ENCODE measurements at regions not wholly inside any gene's neighbourhood (a gene's known extent, or its start where the extent isn't known, plus 50 kb on each side); places are given as distances from the start of the nearest gene placed in this dataset.
"Not testable (repeated sequence)": the region's sequence is repeated elsewhere in the genome, so short reads cannot be mapped to it uniquely, and the experiment has no call there.

GRCh38 chr12:131413471-131413870, 297.4 kb upstream of the SFSWAP start:
- no peak for DNase-seq
- in situ Hi-C loops (cut with MboI; ENCODE audit: low pct_unique_long_range_greater_than_20kb, low sequenced_read_pairs): no loop called here

GRCh38 chr12:131414155-131414922, 296.6 kb upstream of the SFSWAP start:
- DNase-seq; in situ Hi-C loops (cut with MboI; ENCODE audit: low pct_unique_long_range_greater_than_20kb, low sequenced_read_pairs): not testable (repeated sequence)

- DNase-seq: peak; percentile 21
- in situ Hi-C loops (cut with MboI; ENCODE audit: low pct_unique_long_range_greater_than_20kb, low sequenced_read_pairs): no loop called here
Observed at GRCh38 chr12:131415781-131416180, 295.1 kb upstream of the SFSWAP start.

- in situ Hi-C loops (cut with MboI; ENCODE audit: low pct_unique_long_range_greater_than_20kb, low sequenced_read_pairs): no loop called here
- no peak for DNase-seq
Observed at GRCh38 chr12:131418121-131418520, 292.8 kb upstream of the SFSWAP start.

GRCh38 chr12:131418884-131419283, 292.0 kb upstream of the SFSWAP start:
- in situ Hi-C loops (cut with MboI; ENCODE audit: low pct_unique_long_range_greater_than_20kb, low sequenced_read_pairs): no loop called here
- DNase-seq: no peak

GRCh38 chr12:131420867-131421447, 289.9 kb upstream of the SFSWAP start:
- DNase-seq: no peak
- in situ Hi-C loops (cut with MboI; ENCODE audit: low pct_unique_long_range_greater_than_20kb, low sequenced_read_pairs): no loop called here

- in situ Hi-C loops (cut with MboI; ENCODE audit: low pct_unique_long_range_greater_than_20kb, low sequenced_read_pairs): no loop called here
- DNase-seq: no peak
Observed at GRCh38 chr12:131421509-131422186, 289.2 kb upstream of the SFSWAP start.

- in situ Hi-C loops (cut with MboI; ENCODE audit: low pct_unique_long_range_greater_than_20kb, low sequenced_read_pairs): no loop called here
- no peak for DNase-seq
Observed at GRCh38 chr12:131422187-131422520, 288.7 kb upstream of the SFSWAP start.

GRCh38 chr12:131422744-131423143, 288.1 kb upstream of the SFSWAP start:
- DNase-seq: no peak
- in situ Hi-C loops (cut with MboI; ENCODE audit: low pct_unique_long_range_greater_than_20kb, low sequenced_read_pairs): no loop called here

GRCh38 chr12:131424270-131424669, 286.6 kb upstream of the SFSWAP start:
- DNase-seq: no peak
- in situ Hi-C loops (cut with MboI; ENCODE audit: low pct_unique_long_range_greater_than_20kb, low sequenced_read_pairs): no loop called here

- in situ Hi-C loops (cut with MboI; ENCODE audit: low pct_unique_long_range_greater_than_20kb, low sequenced_read_pairs): no loop called here
- no peak for DNase-seq
Observed at GRCh38 chr12:131425112-131426075, 285.5 kb upstream of the SFSWAP start.

GRCh38 chr12:131428091-131428685, 282.7 kb upstream of the SFSWAP start:
- in situ Hi-C loops (cut with MboI; ENCODE audit: low pct_unique_long_range_greater_than_20kb, low sequenced_read_pairs): no loop called here

GRCh38 chr12:131429221-131429620, 281.7 kb upstream of the SFSWAP start:
- DNase-seq; in situ Hi-C loops (cut with MboI; ENCODE audit: low pct_unique_long_range_greater_than_20kb, low sequenced_read_pairs): not testable (repeated sequence)

More at GRCh38 chr12:131428091-131428685, 282.7 kb upstream of the SFSWAP start:
- DNase-seq: no peak

- DNase-seq; in situ Hi-C loops (cut with MboI; ENCODE audit: low pct_unique_long_range_greater_than_20kb, low sequenced_read_pairs): not testable (repeated sequence)
Observed at GRCh38 chr12:131429697-131430096, 281.2 kb upstream of the SFSWAP start.

- DNase-seq: no peak
- in situ Hi-C loops (cut with MboI; ENCODE audit: low pct_unique_long_range_greater_than_20kb, low sequenced_read_pairs): no loop called here
Observed at GRCh38 chr12:131430158-131430742, 280.6 kb upstream of the SFSWAP start.

GRCh38 chr12:131431126-131431655, 279.7 kb upstream of the SFSWAP start:
- DNase-seq; in situ Hi-C loops (cut with MboI; ENCODE audit: low pct_unique_long_range_greater_than_20kb, low sequenced_read_pairs): not testable (repeated sequence)

GRCh38 chr12:131432532-131433260, 278.2 kb upstream of the SFSWAP start:
- DNase-seq: peak; percentile 24
- in situ Hi-C loops (cut with MboI; ENCODE audit: low pct_unique_long_range_greater_than_20kb, low sequenced_read_pairs): no loop called here

Data from KBM-7 (cell line).